K562 (cell line): ENCODE measurements at regions not wholly inside any gene's neighbourhood (a gene's known extent, or its start where the extent isn't known, plus 50 kb on each side); places are given as distances from the start of the nearest gene placed in this dataset.

Source experiments
- MECOM ChIP-seq: fragments of 250-450 bp; sonication (Bioruptor Pico); IDR thresholded peaks from 2 replicates; pipeline ENCODE4 v1.8.0; 2022; ENCODE audit warnings: inconsistent platforms
- SP2 ChIP-seq: IDR thresholded peaks from 2 replicates; pipeline ENCODE4 v1.6.1; 2011; ENCODE audit warnings: mild to moderate bottlenecking, low read depth, low read length, moderate library complexity; ENCODE audit not compliant: poor library complexity, severe bottlenecking; ENCODE audit errors: extremely low read depth
- ZBTB33 ChIP-seq: sonication (generic); formaldehyde crosslinking; IDR thresholded peaks from 2 replicates; pipeline ENCODE4 v1.8.1; 2023; ENCODE audit warnings: mild to moderate bottlenecking, missing genetic modification reagents
- ZNF280B ChIP-seq: fragments of 250-450 bp; sonication (Bioruptor Pico); IDR thresholded peaks from 2 replicates; pipeline ENCODE4 v1.5.1; 2021; ENCODE audit warnings: mild to moderate bottlenecking
- ZNF318 ChIP-seq, 2 experiments: fragments of 450-650 bp; IDR thresholded peaks; 2 replicates each; pipeline ENCODE4 v1.6.1; 2016; ENCODE audit warnings: mild to moderate bottlenecking in 2 of 2, borderline replicate concordance in 1 of 2, low read depth in 1 of 2, moderate library complexity in 1 of 2

- no peak for TF ChIP-seq ZNF318 (IDR thresholded peaks at IDR 0.05; ENCODE audit: borderline replicate concordance in 1 of 2, low read depth in 1 of 2)
- TF ChIP-seq MECOM (CRISPR knock-in tag), result no peak
- TF ChIP-seq ZBTB33, result no peak
- no peak for TF ChIP-seq ZNF280B (CRISPR knock-in tag)
- no peak for TF ChIP-seq SP2
Measured at GRCh38 chr3:174382878-174383277, 476.3 kb upstream of the NAALADL2 start (continued).
